Hippocampal formation (tissue), 2 donors: ENCODE measurements at regions not wholly inside any gene's neighbourhood (a gene's known extent, or its start where the extent isn't known, plus 50 kb on each side); places are given as distances from the start of the nearest gene placed in this dataset.

ENCODE experiments used
- DNase-seq, 2 donors: peaks; one replicate each; lab custom pipeline; 2025; lab: John Stamatoyannopoulos, UW

DNA sequence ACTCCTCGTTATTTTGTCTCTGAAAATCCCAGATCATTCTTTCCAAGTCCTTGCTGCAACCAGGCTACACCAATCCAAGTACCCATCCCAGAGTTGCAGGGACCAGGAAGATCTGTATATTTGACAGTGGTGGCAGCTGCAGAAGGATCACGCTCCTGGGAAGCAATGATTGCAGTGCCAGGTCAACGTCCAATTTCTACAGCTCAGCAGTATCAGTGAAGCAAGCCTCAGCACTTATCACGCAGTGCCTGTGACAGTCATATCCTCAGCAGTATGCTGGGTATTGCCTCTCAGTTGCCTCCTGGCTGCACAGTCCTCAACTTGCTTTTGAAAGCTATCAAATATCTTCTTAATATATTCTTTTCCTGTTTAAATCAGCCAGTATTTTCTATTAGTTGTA lies 66.7 kb downstream of the BARHL2 start:
- DNase-seq, result no peak

DNA sequence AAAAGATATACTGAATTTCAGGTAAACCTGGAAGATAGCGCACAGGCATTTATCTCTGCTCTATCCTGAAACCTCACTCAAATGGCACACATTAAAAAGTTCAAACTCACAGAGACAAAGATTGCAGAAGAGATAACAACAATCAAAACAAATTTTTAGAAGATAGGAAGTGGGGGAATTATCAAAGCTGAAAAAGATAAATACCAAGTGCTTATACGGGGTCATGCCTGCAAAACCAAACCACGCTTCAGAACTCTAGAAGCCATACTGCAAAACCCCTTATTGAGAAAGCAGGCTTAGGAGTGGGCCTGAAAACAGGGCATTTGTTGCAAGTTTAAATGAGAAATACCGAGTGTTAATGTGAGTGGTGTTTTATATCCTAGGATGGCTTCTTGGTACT lies 76.8 kb downstream of the BARHL2 start:
- no peak for DNase-seq

DNA sequence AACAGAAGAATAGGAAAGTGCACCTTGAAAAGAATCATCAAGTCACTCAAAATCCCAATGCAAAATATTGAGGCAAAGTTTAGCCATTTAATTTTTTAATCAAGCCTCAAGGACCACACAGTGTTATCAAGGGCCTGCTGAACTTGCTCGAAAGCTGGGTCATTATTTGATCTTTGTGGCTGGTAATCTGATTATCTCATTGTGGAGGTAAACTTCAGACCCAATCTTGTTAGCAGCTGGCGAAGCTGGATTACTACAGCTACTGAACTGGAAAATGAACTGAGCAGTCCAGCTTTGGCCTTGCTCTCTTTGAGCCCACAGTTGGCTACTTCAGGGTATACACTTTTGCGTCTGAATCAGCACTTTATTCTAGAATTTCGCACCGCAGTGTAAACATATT lies 94.4 kb downstream of the BARHL2 start:
- no peak for DNase-seq

DNA sequence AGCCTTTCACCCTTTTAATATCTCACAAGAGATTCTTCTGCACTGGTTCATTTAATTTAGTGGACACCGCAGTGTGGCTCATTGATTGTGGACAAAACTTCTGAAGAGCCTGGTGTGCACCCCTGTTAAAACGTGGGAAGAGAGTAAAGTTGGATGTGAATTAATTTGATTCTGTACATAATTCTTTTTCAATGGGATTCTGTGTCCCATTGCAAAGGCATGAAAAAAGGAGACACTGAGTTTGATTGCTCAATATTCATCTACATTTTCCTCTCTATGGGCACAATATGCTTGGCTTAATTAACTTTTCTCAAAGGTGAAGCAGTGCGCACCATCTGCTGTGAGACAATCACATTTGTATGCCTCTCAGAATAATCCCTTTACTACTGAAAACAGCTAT lies 95.1 kb downstream of the BARHL2 start:
- no peak for DNase-seq

DNA sequence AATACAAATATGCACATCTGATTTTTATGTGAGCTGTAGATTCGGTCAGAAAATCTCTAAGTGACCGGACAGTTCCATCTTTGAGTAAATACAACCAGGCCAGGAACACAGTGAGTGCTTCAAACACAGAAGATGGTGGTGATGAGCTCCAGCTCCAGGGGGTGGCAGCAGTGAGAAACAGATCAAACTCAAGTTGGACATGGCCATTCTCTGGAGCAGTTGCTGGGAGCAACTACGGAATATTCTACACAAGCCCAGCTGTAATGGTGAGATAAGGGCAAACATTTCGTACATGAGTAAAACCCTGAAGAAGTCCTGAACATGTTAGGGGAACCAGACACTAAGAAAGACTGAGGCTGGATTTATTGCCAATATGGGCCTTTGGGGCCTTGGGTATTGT lies 100.7 kb downstream of the BARHL2 start:
- DNase-seq, result no peak

DNA sequence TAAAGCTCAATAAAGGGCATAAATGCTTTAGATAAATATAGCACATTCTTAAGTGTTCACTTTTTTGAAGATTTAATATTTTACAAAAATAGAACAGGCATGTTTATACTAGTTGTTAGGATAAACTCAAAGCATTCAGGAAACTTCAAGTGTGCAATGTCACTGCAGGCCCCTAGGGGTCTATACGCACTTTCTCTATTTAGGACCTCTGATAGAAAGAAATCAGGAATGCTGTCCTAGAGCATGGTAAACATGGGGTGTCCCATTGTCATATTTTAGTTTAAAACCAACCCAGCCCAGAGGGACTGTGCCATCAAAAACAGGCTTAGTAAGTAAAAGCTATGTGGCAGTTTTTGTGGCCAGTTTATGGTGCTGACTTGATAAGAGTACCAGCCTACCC lies 102.2 kb downstream of the BARHL2 start:
- no peak for DNase-seq

DNA sequence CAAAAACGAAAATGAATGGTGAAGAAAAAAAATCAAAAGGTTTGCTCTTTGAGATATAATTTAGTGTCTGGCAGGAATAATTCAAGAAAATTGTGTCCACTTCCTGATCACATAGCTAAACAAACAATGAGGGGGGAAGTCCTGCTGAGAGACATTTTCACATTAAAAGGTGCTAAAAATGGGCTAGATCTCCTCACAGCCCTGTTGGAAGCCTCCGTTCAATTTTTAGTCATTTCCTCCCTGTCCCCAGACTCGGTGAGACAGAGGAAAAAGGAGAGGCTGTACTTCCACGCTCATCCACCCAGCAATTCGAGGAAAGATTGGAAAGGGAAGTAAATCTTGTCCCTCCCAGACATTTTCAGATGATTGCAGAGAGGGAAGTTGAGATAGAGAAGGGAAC lies 103.7 kb downstream of the BARHL2 start:
- DNase-seq, result no peak

DNA sequence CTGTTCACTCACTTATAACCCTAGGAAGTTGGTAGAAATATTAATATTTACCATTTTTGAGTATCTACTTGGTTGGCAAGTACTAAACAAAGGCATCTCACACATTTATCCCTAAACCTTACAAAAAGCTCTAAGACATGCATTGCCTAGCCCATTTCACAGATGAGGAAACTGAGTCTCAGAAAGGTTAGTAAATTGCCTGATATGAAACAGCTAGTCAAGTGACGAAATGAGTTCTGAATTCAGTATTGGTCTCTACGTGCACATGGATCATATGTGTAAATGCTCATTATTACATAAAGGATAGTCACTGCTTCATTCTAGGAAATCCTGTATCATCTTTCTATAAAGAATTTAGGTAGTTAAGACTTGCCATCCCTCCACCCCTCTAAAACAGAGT lies 105.1 kb downstream of the BARHL2 start:
- DNase-seq, result no peak

DNA sequence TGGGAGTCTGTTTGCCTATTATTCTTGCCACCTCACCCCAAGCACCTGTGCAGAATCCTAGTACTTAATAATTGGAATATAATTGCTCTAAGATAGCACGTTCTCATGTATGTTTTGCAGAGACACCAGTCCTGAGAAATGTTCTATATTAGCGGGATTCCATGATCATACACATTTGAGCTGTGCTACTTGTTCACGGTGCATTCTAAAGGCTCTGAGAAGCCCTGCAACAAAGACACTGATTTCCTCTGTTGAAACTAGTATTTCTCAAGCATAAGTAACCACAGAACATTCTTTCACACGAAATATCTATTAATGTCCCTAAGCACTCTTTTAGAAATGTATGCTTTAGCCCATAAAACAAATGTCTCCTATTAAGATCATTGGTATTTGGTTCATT lies 109.4 kb downstream of the BARHL2 start:
- DNase-seq, result no peak

DNA sequence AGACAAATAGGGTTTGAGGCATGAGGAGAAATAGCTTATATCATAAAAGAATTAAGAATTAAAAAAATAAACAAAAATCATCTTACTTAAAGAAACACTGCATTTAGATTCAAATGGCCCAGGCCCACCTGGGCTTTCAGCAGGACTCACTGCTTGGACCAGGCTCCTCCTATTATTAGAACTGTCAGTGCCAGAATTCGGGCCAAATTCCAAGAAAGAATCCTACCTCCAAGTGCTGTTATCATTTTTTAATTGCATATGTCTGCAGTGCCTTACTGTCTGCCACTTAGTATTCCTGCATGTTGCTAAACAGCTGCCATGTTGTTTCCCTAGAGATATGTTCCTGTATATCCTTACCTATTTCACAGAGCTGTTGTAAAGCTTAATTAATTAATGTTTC lies 112.0 kb downstream of the BARHL2 start:
- DNase-seq, result no peak

DNA sequence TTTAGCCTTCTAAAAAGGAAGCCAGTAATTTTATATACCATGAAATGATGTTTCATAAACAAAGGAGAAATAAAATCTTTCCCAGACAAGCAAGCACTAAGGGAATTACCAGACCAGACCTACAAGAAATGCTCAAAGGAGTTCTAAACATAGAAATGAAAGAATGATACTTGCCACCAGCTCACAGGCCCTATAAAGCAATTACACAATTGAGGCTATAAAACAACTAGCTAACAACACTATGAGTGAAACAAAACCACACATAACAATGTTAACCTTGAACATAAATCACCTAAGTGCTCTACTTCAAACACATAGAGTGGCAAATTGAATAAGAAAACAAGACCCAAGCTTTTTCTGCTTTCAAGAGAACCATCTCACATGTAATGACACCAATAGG lies 123.8 kb downstream of the BARHL2 start:
- DNase-seq, result no peak

DNA sequence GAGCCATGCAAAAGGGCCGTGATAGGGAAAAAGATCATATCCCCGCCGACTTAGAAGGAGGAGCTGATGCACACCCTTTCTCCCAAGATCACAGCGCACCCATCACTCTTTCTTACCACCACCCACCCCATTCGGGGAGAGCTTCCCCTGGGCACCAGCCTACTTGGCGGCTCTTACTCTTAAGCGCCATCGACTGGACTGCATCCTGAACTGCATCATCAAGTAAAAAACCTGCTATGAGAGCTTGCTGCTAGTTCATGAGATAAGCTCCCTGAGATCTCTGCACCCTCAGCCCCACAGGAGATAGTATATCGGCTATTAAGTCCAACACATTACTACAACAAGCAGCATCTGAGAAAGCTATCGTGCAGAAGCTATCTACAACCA lies 125.1 kb downstream of the BARHL2 start:
- no peak for DNase-seq

DNA sequence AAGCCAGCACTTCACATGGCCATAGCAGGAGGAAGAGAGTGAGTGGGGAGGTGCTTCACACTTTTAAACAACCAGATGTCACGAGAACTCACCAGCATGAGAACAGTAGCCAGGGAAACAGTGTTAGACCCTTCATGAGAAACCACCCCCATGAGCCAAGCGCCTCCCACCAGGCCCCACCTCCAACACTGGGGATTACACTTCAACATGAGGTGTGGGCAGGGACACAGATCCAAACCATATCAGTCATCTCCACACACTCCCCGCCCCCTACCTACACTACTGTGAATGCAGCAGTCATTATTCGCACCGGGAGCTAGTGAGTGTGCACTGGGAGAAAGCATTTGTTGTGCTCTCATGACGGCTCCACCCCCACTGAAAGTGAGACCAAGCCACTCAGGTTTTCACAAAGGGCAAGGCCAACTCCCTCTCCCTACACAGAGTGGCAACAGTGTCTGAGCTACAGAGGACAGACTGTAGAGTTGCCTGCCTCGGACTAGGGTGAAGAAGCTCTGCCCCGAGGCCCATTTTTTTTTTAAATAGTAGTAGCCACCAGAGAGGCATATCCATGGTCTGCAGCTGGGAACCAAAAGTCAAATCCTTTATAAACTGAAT lies 125.6 kb downstream of the BARHL2 start:
- no peak for DNase-seq

DNA sequence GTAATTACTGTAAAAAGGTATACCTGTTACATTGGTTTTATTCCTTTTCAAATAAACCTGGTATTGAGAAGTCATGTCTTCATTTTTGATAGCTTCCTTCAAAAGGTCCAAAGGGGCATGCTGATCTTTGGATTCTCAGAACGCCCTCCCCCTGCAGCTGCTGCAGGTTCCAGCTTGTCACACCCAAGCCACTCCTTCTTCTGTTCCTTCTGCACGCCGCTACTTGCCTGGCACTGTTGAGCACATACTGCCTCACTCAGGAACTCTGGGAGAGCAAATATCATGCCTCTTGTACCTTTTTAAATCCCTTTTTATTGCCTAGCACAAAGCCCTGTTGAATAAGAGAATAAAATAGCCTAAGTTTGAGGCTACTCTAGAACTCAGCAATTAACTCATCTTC lies 136.9 kb downstream of the BARHL2 start:
- DNase-seq, result no peak

DNA sequence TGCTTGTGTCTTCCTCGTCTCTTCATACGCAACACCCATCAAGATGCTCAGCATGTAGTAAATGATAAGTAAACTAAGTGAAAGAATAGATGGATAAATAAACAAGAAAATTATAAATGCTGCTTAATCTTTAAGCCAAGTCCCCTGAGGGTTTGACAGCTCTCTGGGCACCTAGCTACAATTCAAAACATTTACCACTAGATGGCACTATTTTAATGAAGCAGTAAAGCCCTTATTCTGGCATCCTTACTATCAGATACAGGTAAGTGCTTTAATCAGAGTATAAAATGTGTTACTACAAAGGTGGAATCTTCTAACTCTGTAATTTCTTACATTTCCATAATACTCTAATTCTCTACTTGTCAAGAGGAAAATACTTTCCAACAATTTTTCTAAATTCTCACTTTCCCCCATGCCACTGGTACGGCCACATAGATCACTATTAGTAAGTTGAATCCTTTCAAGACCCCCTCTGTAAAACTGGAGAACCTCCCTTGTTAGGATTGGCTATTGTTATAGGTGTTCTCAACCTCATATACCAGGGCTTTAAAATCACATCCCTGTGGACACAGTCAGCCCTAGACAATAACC lies 137.8 kb downstream of the BARHL2 start:
- DNase-seq, result peak in 1 of 2 donors; percentile 68

DNA sequence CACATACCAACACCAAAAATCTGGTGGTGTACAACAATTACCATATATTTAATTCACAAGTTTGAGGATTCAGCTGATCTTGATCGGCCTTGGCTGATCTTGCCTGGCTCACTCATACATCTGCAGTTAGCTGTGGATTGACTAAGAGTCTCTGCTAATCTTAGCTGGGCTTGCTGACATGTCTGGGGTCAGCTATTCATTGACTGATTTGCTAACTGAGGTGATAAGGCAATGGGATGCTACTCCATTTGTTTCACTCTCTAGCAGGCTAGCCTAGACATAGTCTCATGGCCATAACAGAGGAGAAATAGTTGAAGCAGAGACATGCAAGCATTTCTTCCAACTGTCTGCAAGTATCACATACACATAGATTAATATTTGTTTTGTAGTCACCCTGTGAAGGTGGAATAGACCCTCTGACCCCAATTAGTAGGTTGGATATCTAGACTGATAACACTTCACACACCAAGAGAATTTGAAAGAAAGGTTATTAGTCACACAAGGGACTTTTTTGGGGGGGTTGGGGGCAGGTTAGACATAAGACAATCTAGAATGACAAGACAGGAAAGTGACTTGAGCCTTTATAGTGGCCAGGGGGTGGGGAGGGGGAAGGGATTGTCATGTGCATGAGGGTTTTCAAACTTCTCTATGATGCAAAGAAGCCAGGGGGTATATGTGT lies 142.3 kb downstream of the BARHL2 start:
- DNase-seq, result no peak

DNA sequence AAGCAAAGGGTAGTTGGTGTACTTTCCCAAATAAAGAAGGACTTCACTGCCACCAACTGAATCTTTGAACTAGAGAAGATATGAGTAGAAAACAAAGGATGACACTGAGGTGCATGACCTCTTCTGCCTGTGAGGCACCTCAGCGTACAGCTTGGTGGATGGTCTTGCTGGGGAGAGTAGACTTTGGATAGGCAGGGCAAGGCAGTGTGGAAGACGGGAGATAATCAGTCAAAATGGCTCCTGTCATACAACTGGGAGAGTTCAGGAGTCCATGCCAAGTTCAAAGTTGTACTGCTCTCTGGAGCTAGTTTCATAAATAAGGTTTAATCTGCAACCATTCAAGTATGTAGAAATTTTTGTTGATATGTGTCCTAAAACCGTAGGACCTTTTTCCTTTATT lies 143.4 kb downstream of the BARHL2 start:
- DNase-seq, result no peak

DNA sequence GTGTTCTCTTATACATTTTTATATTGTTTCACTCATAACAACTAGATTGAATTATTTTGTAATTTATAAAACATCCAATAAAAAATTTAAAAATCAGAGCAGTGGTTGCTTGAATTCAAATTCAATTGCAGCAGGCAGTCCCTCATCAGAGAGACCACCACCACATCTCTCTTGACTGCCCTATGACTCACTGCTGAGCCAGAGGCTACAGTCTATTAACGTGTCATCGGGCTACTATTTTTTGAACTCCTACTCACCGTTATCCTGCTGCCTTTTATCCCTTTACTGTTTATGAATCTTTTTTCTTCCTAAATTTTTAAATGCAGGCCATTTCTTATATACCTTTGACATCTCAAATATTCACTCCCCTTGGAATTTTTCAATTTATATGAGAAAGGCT lies 144.7 kb downstream of the BARHL2 start:
- no peak for DNase-seq

DNA sequence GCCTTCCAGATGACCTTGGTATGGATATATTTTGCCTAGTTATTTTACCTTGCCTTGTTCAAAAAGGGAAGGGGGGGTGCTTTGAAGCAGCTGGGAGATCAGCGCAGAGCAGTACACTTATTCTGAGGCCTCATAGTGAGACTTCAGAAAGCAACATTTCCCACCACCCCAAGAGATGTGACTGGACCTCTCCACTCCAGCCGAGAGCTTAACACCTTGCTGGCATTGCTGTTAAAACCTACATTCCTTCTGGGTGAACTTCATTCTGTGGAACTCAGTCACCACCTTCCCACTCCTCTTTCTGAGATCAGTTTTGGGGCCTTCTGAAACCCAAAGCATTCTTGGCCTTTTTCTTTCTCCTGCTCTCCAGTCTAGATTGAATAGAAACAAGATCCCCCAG lies 148.7 kb downstream of the BARHL2 start:
- DNase-seq, result no peak

DNA sequence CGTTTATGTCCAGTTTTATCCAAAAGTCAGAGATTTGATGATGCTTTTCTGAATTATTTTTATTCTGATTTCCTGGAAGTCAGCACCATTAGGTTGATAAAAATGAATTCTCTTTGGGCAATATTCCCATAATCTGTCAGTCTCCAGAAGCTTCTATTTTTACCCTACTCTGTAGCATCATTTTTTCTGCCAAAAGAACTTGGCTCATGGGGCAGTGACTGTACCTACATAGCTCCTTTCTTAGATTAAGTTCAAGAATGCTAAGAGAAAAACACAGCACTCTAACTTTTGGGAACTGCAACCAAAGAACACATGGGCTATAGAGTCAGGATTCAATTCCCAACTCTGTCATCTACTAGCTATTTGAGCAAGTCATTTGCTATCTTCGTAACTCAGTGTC lies 152.9 kb downstream of the BARHL2 start:
- no peak for DNase-seq

DNA sequence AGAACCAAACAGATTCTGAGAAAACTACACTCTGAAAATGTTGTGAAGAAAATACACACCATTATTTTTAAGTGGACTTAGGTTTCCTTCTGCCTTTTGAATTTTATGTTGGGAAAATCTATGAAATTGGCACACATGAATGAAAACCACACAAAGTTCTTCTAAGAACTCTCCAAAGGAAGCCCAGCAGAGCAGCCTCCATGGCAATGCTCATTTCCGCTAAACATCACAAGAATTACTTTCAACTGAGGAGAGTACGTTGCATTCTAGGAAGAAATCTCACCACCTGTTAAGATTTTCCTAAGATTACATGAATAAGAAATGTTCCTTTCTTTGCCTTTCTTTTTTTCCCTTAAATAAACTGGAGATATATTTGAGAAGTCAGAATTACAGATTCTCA lies 154.2 kb downstream of the BARHL2 start:
- DNase-seq, result no peak

DNA sequence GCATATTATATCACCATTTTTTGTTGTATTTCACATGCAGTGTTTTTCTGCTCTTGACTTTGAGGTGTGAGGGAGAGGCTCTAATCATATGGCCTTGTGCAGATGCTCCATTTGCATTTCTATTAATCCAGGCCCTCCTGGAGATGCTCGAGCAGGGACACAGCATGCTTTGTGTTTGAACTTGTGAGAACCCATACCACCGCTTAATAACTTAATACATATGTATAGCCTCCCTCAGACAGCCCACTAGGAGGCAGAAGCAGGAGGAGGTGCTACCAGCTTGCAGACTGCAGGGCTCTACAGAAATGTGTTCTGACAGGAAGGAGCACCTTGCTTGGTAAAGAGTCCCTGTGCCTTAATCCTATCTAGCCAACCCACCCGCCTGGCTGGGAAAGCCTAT lies 155.2 kb downstream of the BARHL2 start:
- no peak for DNase-seq

DNA sequence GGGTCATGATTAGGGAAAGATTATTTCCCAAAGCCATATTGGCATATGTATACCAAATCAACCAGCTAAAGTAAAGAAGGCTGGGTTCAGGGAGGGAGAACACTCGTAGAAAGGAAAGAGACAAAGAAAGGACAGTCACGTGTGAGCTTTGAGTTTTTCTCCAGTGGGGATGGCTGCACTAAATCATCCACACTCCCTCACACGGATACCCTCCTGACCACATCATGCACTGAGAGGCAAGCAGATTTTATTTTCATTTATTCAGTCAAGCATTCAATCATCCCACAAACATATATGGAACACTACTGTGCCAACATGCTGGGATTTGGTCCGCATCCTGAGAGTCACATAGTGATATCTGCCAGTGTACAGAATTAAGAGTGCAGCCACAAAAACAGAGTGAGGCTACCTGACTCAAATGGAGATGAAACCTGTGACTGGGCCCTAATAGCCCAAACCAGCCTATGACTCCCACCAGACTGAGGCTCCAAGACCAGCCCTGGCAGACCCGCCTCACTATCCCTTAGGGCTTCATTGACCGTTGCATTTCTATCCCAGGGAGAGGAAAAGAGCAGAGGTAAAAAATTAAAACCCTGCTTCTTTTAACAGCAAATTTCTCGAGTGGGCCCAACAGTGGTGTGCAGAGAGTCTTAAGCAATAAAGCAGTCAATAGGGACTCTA lies 155.9 kb downstream of the BARHL2 start:
- no peak for DNase-seq
